ENCODE measurements at regions not wholly inside any gene's neighbourhood (a gene's known extent, or its start where the extent isn't known, plus 50 kb on each side); places are given as distances from the start of the nearest gene placed in this dataset.

DNA sequence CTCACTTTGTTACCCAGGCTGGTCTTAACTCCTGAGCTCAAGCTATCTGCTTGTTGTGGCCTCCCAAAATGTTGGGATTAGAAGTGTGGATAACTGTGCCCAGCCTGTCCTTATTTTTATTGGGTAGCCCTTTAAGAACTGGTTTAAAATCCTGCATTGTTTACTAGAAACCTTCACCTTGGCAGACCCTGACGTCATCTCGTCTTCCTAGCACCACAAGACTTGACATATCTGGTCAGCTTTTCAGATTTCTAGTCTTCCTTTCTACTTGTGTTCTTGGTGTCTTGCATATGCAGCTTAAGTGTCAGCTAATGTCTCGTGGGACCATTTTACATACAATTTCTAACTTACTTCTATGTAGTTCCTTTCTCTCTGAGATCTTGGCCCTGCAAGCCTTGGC lies 258.9 kb downstream of the IZUMO3 start:
- H3K27ac ChIP-seq (ENCODE audit: low read length in 2 of 2), result no peak overlapping the region
- Mint-ChIP-seq H3K9me3 (ENCODE audit: insufficient read depth) (peaks cover 4% of the 10 kb centered on the region), H3K4me1 (no peaks in the 10 kb centered on the region), H3K4me3 (no peak overlapping the region), H3K27ac (no peak overlapping the region), H3K27me3 (no peaks in the 10 kb centered on the region)
- CTCF ChIA-PET, result no interaction called here
- H3K9me3 ChIP-seq (ENCODE audit: control extremely low read depth in 1 of 3, control insufficient read depth in 2 of 3, insufficient read depth in 1 of 3, low read length in 2 of 3), result no peaks in the 10 kb centered on the region
- H3K27me3 ChIP-seq (replicated peaks in 1 of 4; ENCODE audit: control extremely low read depth in 1 of 4, control insufficient read depth in 3 of 4, insufficient read depth in 4 of 4, low read length in 3 of 4), result no peaks in the 10 kb centered on the region
- WGBS (ENCODE audit: insufficient coverage), result 100% methylated on average over 1 of the region's 3 CpGs
- TF ChIP-seq, protein P1, sequence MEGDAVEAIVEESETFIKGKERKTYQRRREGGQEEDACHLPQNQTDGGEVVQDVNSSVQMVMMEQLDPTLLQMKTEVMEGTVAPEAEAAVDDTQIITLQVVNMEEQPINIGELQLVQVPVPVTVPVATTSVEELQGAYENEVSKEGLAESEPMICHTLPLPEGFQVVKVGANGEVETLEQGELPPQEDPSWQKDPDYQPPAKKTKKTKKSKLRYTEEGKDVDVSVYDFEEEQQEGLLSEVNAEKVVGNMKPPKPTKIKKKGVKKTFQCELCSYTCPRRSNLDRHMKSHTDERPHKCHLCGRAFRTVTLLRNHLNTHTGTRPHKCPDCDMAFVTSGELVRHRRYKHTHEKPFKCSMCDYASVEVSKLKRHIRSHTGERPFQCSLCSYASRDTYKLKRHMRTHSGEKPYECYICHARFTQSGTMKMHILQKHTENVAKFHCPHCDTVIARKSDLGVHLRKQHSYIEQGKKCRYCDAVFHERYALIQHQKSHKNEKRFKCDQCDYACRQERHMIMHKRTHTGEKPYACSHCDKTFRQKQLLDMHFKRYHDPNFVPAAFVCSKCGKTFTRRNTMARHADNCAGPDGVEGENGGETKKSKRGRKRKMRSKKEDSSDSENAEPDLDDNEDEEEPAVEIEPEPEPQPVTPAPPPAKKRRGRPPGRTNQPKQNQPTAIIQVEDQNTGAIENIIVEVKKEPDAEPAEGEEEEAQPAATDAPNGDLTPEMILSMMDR (IDR thresholded peaks at IDR 0.05), result no peak
- TF ChIP-seq EZH2 (IDR thresholded peaks at IDR 0.05; ENCODE audit: borderline replicate concordance, insufficient read depth, low read depth, low read length, poor library complexity, severe bottlenecking), result no peak
- ATAC-seq (ENCODE audit: low read depth) (no peak), DNase-seq (no peak)
- POLR2A ChIA-PET, result no interaction called here
- H3K36me3 ChIP-seq (replicated peaks in 1 of 2; ENCODE audit: control extremely low read depth in 1 of 2, control insufficient read depth in 1 of 2, extremely low read depth in 1 of 2, insufficient read depth in 2 of 2, low read length in 1 of 2), result no peaks in the 10 kb centered on the region
- H3K4me2 ChIP-seq (replicated peaks; ENCODE audit: low read depth, low read length, poor library complexity, severe bottlenecking), result no peak overlapping the region
- no peak overlapping the region for H3K9ac ChIP-seq (ENCODE audit: low read length)
- H4K20me1 ChIP-seq (ENCODE audit: control insufficient read depth, insufficient read depth, low read length, poor library complexity, severe bottlenecking), result no peaks in the 10 kb centered on the region
- no peak overlapping the region for H3K4me3 ChIP-seq (ENCODE audit: control extremely low read depth in 1 of 5, extremely low read depth in 1 of 5, insufficient read depth in 1 of 5, low read depth in 2 of 5, low read length in 4 of 5)
- H3K4me1 ChIP-seq (ENCODE audit: control insufficient read depth in 2 of 2, insufficient read depth in 2 of 2, low read length in 2 of 2), result no peaks in the 10 kb centered on the region
- intact Hi-C loops (cut with micrococcal nuclease), result no loop called here
- no peaks in the 10 kb centered on the region for H3K79me2 ChIP-seq (ENCODE audit: control insufficient read depth, insufficient read depth, low read length)
- H2AFZ ChIP-seq (ENCODE audit: insufficient read depth, low read depth, low read length, poor library complexity, severe bottlenecking), result no peak overlapping the region

GRCh38 chr9:24258626-24259025 lies 287.1 kb downstream of the IZUMO3 start:
- ChIA-PET CTCF (no interaction called here), POLR2A (no interaction called here)
- H3K4me1 ChIP-seq (ENCODE audit: control insufficient read depth in 2 of 2, insufficient read depth in 2 of 2, low read length in 2 of 2), result no peaks in the 10 kb centered on the region
- H2AFZ ChIP-seq (ENCODE audit: insufficient read depth, low read depth, low read length, poor library complexity, severe bottlenecking), result no peak overlapping the region
- no peaks in the 10 kb centered on the region for H3K27me3 ChIP-seq (replicated peaks in 1 of 4; ENCODE audit: control extremely low read depth in 1 of 4, control insufficient read depth in 3 of 4, insufficient read depth in 4 of 4, low read length in 3 of 4)
- intact Hi-C loops (cut with micrococcal nuclease), result no loop called here
- H3K4me3 ChIP-seq (ENCODE audit: control extremely low read depth in 1 of 5, extremely low read depth in 1 of 5, insufficient read depth in 1 of 5, low read depth in 2 of 5, low read length in 4 of 5), result no peak overlapping the region
- no CpG with 5 or more reads among the region's 1 CpG for WGBS (ENCODE audit: insufficient coverage)
- no peaks in the 10 kb centered on the region for H3K9me3 ChIP-seq (ENCODE audit: control extremely low read depth in 1 of 3, control insufficient read depth in 2 of 3, insufficient read depth in 1 of 3, low read length in 2 of 3)
- ATAC-seq (ENCODE audit: low read depth) (no peak), DNase-seq (no peak)
- H3K9me3 Mint-ChIP-seq (ENCODE audit: insufficient read depth), result peaks cover 9% of the 10 kb centered on the region
- H3K79me2 ChIP-seq (ENCODE audit: control insufficient read depth, insufficient read depth, low read length), result no peaks in the 10 kb centered on the region
- H3K4me3 Mint-ChIP-seq, result no peak overlapping the region
- H3K27me3 Mint-ChIP-seq, result no peaks in the 10 kb centered on the region
- no peak overlapping the region for H3K27ac ChIP-seq (ENCODE audit: low read length in 2 of 2)
- no peak overlapping the region for H3K4me2 ChIP-seq (replicated peaks; ENCODE audit: low read depth, low read length, poor library complexity, severe bottlenecking)
- H3K36me3 ChIP-seq (replicated peaks in 1 of 2; ENCODE audit: control extremely low read depth in 1 of 2, control insufficient read depth in 1 of 2, extremely low read depth in 1 of 2, insufficient read depth in 2 of 2, low read length in 1 of 2), result no peaks in the 10 kb centered on the region
- no peak overlapping the region for H3K9ac ChIP-seq (ENCODE audit: low read length)
- no peak for TF ChIP-seq EZH2 (IDR thresholded peaks at IDR 0.05; ENCODE audit: borderline replicate concordance, insufficient read depth, low read depth, low read length, poor library complexity, severe bottlenecking)
- TF ChIP-seq, protein P1 (IDR thresholded peaks at IDR 0.05), result no peak
- no peaks in the 10 kb centered on the region for H3K4me1 Mint-ChIP-seq
- H4K20me1 ChIP-seq (ENCODE audit: control insufficient read depth, insufficient read depth, low read length, poor library complexity, severe bottlenecking), result no peaks in the 10 kb centered on the region
- no peak overlapping the region for H3K27ac Mint-ChIP-seq
